Fibroblast of upper back skin (primary cell): ENCODE measurements at regions not wholly inside any gene's neighbourhood (a gene's known extent, or its start where the extent isn't known, plus 50 kb on each side); places are given as distances from the start of the nearest gene placed in this dataset.
"Not testable (repeated sequence)": the region's sequence is repeated elsewhere in the genome, so short reads cannot be mapped to it uniquely, and the experiment has no call there.

Experiments used
- DNase-seq: peaks from one replicate; pipeline ENCODE4 v3.0.0-alpha.2; 2013

GRCh38 chr4:15164571-15164970 lies 162.3 kb downstream of the CPEB2 start:
- DNase-seq: peak; percentile 50

- no peak for DNase-seq
These were observed 165.5 kb downstream of the CPEB2 start for GRCh38 chr4:15167743-15168142.

GRCh38 chr4:15168759-15169158 lies 166.5 kb downstream of the CPEB2 start:
- DNase-seq: no peak

DNA sequence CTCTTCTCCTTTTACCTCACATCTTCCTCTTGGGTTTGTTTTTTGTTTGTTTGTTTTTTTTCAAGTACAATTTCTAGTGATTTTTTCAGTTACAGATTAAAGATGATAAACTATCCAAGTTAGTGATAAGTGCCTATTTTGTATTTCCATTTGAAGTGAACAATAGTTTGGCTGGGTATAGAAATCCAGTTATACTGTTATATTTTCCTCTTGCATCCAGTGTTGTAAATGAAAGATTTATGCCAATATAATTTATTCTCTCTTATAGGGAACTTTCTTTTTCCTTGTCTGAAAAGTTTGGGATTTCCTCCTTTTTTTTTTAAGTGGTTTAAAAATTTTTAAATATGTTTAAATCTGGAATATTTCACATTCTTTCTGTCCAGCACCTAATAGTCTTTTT lies 169.4 kb downstream of the CPEB2 start:
- no peak for DNase-seq

GRCh38 chr4:15173251-15173650 lies 171.0 kb downstream of the CPEB2 start:
- no peak for DNase-seq

DNA sequence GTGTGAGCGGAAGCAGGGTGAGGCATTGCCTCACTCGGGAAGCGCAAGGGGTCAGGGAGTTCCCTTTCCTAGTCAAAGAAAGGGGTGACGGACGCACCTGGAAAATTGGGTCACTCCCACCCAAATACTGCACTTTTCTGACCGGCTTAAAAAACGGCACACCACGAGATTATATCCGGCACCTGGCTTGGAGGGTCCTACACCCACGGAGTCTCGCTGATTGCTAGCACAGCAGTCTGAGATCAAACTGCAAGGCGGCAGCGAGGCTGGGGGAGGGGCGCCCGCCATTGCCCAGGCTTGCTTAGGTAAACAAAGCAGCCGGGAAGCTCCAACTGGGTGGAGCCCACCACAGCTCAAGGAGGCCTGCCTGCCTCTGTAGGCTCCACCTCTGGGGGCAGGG lies 171.9 kb downstream of the CPEB2 start:
- DNase-seq: not testable (repeated sequence)

- not testable (repeated sequence) for DNase-seq
These were observed 177.6 kb downstream of the CPEB2 start for GRCh38 chr4:15179842-15180241.

DNA sequence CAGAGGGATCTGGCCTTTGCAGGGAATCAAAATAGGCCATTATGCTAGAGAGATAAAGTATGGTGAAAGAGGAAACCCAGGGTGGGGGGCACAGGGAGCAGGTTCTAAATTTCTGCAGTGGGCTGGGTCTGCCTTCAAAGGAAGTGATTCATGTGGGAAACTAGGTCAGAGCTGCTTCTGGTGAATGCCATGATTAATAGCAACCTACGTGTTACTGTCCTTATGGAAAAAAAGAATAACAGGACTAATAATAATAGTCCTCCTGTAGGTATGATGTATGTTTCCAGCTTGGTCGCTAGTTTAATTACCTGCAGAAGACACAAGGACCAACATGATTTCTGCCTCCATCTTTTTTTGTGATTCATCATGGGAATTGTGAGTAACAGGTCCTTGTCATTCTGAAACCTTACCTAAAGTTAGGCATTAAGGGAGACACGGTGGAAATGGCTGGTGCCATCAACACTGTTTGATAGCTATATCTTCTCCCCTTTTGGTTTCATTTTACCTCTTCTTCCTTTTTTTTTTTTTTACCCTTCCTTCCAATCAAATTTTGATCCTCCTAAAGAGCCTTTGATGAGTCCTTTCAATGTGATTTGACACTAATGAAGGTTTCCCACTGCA lies 180.4 kb downstream of the CPEB2 start:
- no peak for DNase-seq

DNA sequence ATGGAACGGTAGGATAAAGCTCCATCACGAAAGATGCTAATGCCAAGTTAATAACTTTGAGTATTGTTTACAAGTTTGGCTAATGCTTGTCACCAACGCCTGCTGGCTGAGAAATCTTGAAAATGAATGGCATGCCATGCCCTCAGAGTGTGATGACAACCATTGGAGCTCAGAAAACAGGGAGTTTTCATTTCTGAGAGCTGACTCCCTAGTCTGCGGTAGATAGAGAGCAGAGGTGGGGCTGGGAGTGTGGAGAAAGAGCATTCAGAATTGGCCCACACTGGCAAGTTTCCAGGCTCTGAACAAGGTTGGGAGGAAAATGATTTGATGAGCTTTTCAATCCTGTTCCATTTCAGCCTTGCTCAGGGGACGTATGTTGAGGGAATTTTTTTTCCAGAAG lies 183.9 kb downstream of the CPEB2 start:
- DNase-seq: peak; percentile 47

DNA sequence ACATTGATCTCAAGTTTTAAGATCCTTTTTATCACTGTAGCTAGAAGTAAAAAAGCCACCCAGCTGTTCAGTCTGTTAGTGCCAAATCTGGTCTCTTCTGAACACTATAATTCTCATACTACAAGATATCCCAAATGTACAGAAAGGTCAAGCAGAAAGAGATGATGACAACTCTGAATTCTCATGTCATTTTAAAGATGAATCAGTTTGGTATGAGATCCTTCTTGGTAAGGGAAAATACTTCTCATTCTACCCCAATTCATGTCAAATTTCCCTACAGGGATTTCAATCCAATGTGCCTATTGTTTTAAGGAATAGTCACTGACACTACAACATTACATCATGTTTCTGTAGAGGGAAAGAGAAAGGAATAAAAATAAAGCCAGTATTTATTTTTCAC lies 184.5 kb downstream of the CPEB2 start:
- no peak for DNase-seq

GRCh38 chr4:15188605-15189539 lies 186.6 kb downstream of the CPEB2 start:
- no peak for DNase-seq

DNA sequence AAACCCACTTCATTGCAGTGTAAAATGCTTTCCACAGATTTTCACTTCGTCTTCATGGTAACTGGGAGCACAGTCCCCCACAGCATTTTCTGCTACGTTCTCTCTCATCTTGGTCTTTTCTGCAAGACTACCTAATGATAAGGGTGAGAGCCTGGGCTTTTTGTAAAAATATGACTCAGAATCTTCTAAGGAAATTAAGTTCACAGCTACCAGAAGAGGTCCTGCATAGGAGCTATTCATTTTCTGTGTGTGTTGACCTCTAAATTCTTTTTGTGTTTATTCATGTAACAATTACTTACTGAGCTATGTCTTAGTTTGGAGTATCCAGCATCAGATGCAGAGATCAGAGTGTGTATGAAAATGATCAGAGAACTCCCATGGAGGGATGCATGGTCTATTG lies 192.2 kb downstream of the CPEB2 start:
- DNase-seq: no peak

- DNase-seq: peak; percentile 39
These were observed 194.7 kb downstream of the CPEB2 start for GRCh38 chr4:15197005-15197404.

- peak; percentile 23 for DNase-seq
These were observed 195.9 kb downstream of the CPEB2 start for GRCh38 chr4:15198070-15198727.

GRCh38 chr4:15201782-15202181 lies 199.5 kb downstream of the CPEB2 start:
- DNase-seq: no peak

GRCh38 chr4:15202481-15202880 lies 200.2 kb downstream of the CPEB2 start:
- no peak for DNase-seq

DNA sequence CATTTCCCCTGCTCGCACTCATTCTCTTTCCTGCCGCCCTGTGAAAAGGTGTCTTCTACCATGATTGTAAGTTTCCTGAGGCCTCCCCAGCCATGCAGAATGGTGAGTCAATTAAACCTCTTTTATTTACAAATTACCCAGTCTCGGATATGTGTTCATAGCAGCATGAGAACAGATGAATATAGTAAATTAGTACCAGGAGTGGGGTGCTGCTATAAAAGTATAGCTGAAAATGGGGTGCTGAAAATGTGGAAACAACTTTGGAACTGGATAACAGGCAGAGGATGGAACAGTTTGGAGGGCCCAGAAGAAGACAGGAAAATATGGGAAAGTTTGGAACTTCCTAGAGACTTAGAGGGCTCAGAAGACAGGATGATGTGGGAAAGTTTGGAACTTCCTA lies 204.2 kb downstream of the CPEB2 start:
- not testable (repeated sequence) for DNase-seq

DNA sequence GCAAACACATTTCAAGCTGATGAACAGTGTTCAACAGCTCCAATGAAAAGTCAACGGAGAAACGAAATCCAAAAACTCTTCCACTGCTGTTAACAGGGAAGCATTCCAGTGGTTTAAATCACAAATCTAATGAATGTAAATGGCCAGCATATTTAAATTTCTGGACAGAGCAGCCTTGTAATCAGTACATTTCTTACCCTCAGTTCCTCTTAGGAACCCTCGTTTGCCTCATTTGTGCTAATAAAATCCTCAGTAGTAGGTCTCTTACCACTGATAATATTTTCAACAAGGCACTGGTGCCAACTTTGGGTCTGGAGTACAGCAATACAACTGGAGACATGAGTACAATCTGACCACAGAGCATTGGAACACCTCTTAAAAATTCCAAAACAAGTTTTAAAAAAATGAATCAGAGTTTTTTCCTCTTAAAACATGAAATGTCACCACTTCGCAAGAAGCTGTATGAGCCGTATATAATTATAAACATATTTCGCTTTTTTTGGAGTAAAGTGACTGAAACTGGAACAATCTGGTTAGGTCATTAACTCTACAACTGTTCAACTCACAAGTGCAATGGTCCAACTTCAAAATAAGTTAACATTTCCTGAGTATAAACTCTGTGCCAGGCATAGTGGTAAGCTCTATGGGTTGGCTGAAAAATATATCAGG lies 211.2 kb downstream of the CPEB2 start:
- peak; percentile 69 for DNase-seq

- DNase-seq: no peak
These were observed 212.7 kb upstream of the C1QTNF7 start for GRCh38 chr4:15215109-15215508.

DNA sequence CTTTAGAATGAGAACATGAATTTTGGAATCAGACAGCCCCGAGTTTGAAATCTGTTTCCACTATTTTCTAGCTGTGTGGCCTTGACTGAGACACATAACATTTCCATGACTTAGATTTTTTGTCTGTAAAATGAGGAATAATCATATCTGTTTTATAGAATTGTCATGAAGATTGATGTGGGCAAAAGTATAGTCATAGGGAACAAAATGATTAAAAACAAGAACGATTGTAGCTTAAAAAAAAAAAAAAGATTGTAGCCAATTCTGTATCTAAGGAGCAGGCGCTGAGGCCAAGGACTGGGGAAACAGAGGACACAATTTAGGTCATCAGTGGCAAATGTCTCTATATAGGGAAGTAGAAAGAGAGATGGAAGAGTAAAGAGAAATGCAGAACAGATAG lies 201.6 kb upstream of the C1QTNF7 start:
- DNase-seq: no peak

- peak; percentile 88 for DNase-seq
These were observed 196.4 kb upstream of the C1QTNF7 start for GRCh38 chr4:15231265-15232091.
